ENCODE measurements at regions not wholly inside any gene's neighbourhood (a gene's known extent, or its start where the extent isn't known, plus 50 kb on each side); places are given as distances from the start of the nearest gene placed in this dataset.

DNA sequence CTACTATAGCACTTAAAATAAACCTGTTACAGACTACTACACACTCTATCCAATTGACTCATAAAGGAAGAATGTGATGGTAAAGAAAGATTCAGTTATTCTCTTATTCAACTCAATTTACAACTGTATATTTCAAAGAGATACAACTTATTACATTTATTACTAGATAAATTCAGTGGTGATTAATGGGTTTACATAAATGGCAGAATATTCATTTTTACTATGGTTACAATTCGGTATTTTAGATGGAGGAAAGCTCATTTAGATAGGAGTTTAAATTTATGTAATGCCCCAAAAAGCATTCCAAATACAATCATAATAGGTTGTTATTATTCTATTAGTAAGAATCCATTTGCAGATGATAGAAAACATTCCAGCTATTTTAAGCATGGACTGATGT lies 439.1 kb upstream of the OPRM1 start:
- no peak overlapping the region for H3K27ac ChIP-seq (ENCODE audit: low read length in 2 of 2)
- DNase-seq (no peak), ATAC-seq (ENCODE audit: low read depth) (no peak)
- H3K27ac Mint-ChIP-seq, result no peak overlapping the region
- no peaks in the 10 kb centered on the region for H3K27me3 ChIP-seq (replicated peaks in 1 of 4; ENCODE audit: control extremely low read depth in 1 of 4, control insufficient read depth in 3 of 4, insufficient read depth in 4 of 4, low read length in 3 of 4)
- no peak overlapping the region for H3K9ac ChIP-seq (ENCODE audit: low read length)
- H3K4me1 ChIP-seq (ENCODE audit: control insufficient read depth in 2 of 2, insufficient read depth in 2 of 2, low read length in 2 of 2), result no peaks in the 10 kb centered on the region
- intact Hi-C loops (cut with micrococcal nuclease), result no loop called here
- no peaks in the 10 kb centered on the region for H3K4me1 Mint-ChIP-seq
- peaks cover 2% of the 10 kb centered on the region for H3K9me3 Mint-ChIP-seq (ENCODE audit: insufficient read depth)
- no CpG with 5 or more reads among the region's 1 CpG for WGBS (ENCODE audit: insufficient coverage)
- H2AFZ ChIP-seq (ENCODE audit: insufficient read depth, low read depth, low read length, poor library complexity, severe bottlenecking), result no peak overlapping the region
- no peak overlapping the region for H3K4me2 ChIP-seq (replicated peaks; ENCODE audit: low read depth, low read length, poor library complexity, severe bottlenecking)
- no peaks in the 10 kb centered on the region for H3K27me3 Mint-ChIP-seq
- TF ChIP-seq CTCF (IDR thresholded peaks at IDR 0.05) (no peak), EZH2 (IDR thresholded peaks at IDR 0.05; ENCODE audit: borderline replicate concordance, insufficient read depth, low read depth, low read length, poor library complexity, severe bottlenecking) (no peak)
- H3K36me3 ChIP-seq (replicated peaks in 1 of 2; ENCODE audit: control extremely low read depth in 1 of 2, control insufficient read depth in 1 of 2, extremely low read depth in 1 of 2, insufficient read depth in 2 of 2, low read length in 1 of 2), result no peaks in the 10 kb centered on the region
- CTCF ChIA-PET, result no interaction called here
- no peaks in the 10 kb centered on the region for H4K20me1 ChIP-seq (ENCODE audit: control insufficient read depth, insufficient read depth, low read length, poor library complexity, severe bottlenecking)
- no peak overlapping the region for H3K4me3 ChIP-seq (ENCODE audit: control extremely low read depth in 1 of 5, extremely low read depth in 1 of 5, insufficient read depth in 1 of 5, low read depth in 2 of 5, low read length in 4 of 5)
- H3K79me2 ChIP-seq (ENCODE audit: control insufficient read depth, insufficient read depth, low read length), result no peaks in the 10 kb centered on the region
- POLR2A ChIA-PET, result no interaction called here
- H3K4me3 Mint-ChIP-seq, result no peak overlapping the region
- H3K9me3 ChIP-seq (ENCODE audit: control extremely low read depth in 1 of 3, control insufficient read depth in 2 of 3, insufficient read depth in 1 of 3, low read length in 2 of 3), result no peaks in the 10 kb centered on the region

GRCh38 chr6:153595903-153596302 lies 443.1 kb upstream of the OPRM1 start:
- no peak for DNase-seq
- H3K9me3 Mint-ChIP-seq (ENCODE audit: insufficient read depth), result peaks cover 2% of the 10 kb centered on the region
- H3K27ac Mint-ChIP-seq, result no peak overlapping the region
- H3K9me3 ChIP-seq (ENCODE audit: control extremely low read depth in 1 of 3, control insufficient read depth in 2 of 3, insufficient read depth in 1 of 3, low read length in 2 of 3), result no peaks in the 10 kb centered on the region
- TF ChIP-seq CTCF (IDR thresholded peaks at IDR 0.05) (no peak), EZH2 (IDR thresholded peaks at IDR 0.05; ENCODE audit: borderline replicate concordance, insufficient read depth, low read depth, low read length, poor library complexity, severe bottlenecking) (no peak)
- no peak overlapping the region for H3K4me3 ChIP-seq (ENCODE audit: control extremely low read depth in 1 of 5, extremely low read depth in 1 of 5, insufficient read depth in 1 of 5, low read depth in 2 of 5, low read length in 4 of 5)
- H3K27me3 Mint-ChIP-seq, result no peaks in the 10 kb centered on the region
- no peaks in the 10 kb centered on the region for H3K36me3 ChIP-seq (replicated peaks in 1 of 2; ENCODE audit: control extremely low read depth in 1 of 2, control insufficient read depth in 1 of 2, extremely low read depth in 1 of 2, insufficient read depth in 2 of 2, low read length in 1 of 2)
- no peak overlapping the region for H3K4me2 ChIP-seq (replicated peaks; ENCODE audit: low read depth, low read length, poor library complexity, severe bottlenecking)
- no peak overlapping the region for H3K27ac ChIP-seq (ENCODE audit: low read length in 2 of 2)
- H3K9ac ChIP-seq (ENCODE audit: low read length), result no peak overlapping the region
- ATAC-seq (ENCODE audit: low read depth), result no peak
- H3K4me3 Mint-ChIP-seq, result no peak overlapping the region
- H3K27me3 ChIP-seq (replicated peaks in 1 of 4; ENCODE audit: control extremely low read depth in 1 of 4, control insufficient read depth in 3 of 4, insufficient read depth in 4 of 4, low read length in 3 of 4), result no peaks in the 10 kb centered on the region
- ChIA-PET POLR2A (no interaction called here), CTCF (no interaction called here)
- no peak overlapping the region for H2AFZ ChIP-seq (ENCODE audit: insufficient read depth, low read depth, low read length, poor library complexity, severe bottlenecking)
- intact Hi-C loops (cut with micrococcal nuclease), result no loop called here
- no peaks in the 10 kb centered on the region for H3K4me1 Mint-ChIP-seq
- H4K20me1 ChIP-seq (ENCODE audit: control insufficient read depth, insufficient read depth, low read length, poor library complexity, severe bottlenecking), result no peaks in the 10 kb centered on the region
- no peaks in the 10 kb centered on the region for H3K4me1 ChIP-seq (ENCODE audit: control insufficient read depth in 2 of 2, insufficient read depth in 2 of 2, low read length in 2 of 2)
- no CpG with 5 or more reads among the region's 2 CpGs for WGBS (ENCODE audit: insufficient coverage)
- no peaks in the 10 kb centered on the region for H3K79me2 ChIP-seq (ENCODE audit: control insufficient read depth, insufficient read depth, low read length)
